ENCODE measurements at regions not wholly inside any gene's neighbourhood (a gene's known extent, or its start where the extent isn't known, plus 50 kb on each side); places are given as distances from the start of the nearest gene placed in this dataset.

DNA sequence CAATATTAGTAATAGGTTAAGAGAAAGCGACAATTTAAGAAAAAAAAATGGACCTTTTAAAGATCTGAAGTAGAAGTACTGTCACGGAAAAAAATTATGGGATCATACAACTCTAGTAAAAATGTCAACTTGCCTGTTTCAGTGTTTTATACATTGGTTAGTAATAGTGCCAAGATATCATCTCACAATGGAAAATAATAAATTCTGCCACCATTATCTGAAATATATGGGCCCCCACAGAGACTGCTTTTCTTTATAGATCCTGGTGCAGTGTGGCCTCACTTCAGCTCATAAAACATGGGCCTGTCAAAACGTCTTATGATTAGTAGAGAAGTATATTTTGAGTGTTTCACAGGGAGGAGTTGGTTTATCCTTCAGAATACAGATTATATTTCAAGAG lies 266.3 kb upstream of the EPHA6 start:
- TF ChIP-seq CTCF (IDR thresholded peaks at IDR 0.05; ENCODE audit: insufficient read depth, low read depth, low read length), result no peak
- TF ChIP-seq EZH2 (IDR thresholded peaks at IDR 0.05; ENCODE audit: insufficient read depth, low read length), result no peak

All from astrocyte (in vitro differentiated cells and primary cell).